ENCODE measurements at regions not wholly inside any gene's neighbourhood (a gene's known extent, or its start where the extent isn't known, plus 50 kb on each side); places are given as distances from the start of the nearest gene placed in this dataset.

- no peak for DNase-seq
These were observed 68.5 kb upstream of the WDR75 start for GRCh38 chr2:189372688-189373257.

- DNase-seq, result no peak
These were observed 66.8 kb upstream of the WDR75 start for GRCh38 chr2:189374481-189374880.

GRCh38 chr2:189375842-189376241 is 65.4 kb upstream of the WDR75 start:
- DNase-seq, result no peak

- no peak for DNase-seq
These were observed 62.0 kb upstream of the WDR75 start for GRCh38 chr2:189379287-189379630.

- no peak for DNase-seq
These were observed 61.5 kb upstream of the WDR75 start for GRCh38 chr2:189379731-189380261.

- DNase-seq, result no peak
These were observed 58.6 kb upstream of the WDR75 start for GRCh38 chr2:189382668-189383067.

GRCh38 chr2:189386741-189387140 is 54.5 kb upstream of the WDR75 start:
- DNase-seq, result no peak

GRCh38 chr2:189391201-189391600 is 50.1 kb upstream of the WDR75 start:
- no peak for DNase-seq
